HG03432 (cell line): ENCODE measurements at regions not wholly inside any gene's neighbourhood (a gene's known extent, or its start where the extent isn't known, plus 50 kb on each side); places are given as distances from the start of the nearest gene placed in this dataset.

ENCODE experiments used
- ATAC-seq: cut with Tn5 transposase; IDR thresholded peaks from one replicate; pipeline ENCODE4 v1.9.1; 2021; ENCODE audit warnings: mild to moderate bottlenecking, moderate library complexity; ENCODE audit not compliant: unreplicated experiment

DNA sequence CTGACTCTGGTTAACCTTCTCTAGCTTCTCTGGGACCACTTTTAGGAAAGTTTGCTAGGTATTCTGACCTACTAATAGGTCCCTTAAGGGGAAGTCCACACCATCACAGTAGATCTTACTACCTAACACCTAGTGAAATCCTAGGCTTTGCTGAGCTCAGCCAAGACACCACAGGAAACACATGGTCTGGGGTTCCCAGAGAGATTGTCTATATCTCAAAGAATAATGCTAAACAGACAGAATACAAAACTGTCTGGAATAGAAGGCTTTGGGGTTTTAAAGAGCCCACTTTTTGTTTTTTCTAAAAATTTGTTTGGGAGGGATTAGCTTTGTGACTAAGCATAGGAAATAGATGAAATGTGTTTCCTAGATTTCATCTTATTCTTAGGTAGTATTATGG lies 395.1 kb downstream of the ARHGEF28 start:
- no peak for ATAC-seq

- ATAC-seq, result no peak
These were observed 394.5 kb downstream of the ARHGEF28 start for GRCh38 chr5:74020503-74020902.

- ATAC-seq, result no peak
These were observed 393.9 kb downstream of the ARHGEF28 start for GRCh38 chr5:74019923-74020322.

GRCh38 chr5:74017786-74018211 lies 391.8 kb downstream of the ARHGEF28 start:
- no peak for ATAC-seq

DNA sequence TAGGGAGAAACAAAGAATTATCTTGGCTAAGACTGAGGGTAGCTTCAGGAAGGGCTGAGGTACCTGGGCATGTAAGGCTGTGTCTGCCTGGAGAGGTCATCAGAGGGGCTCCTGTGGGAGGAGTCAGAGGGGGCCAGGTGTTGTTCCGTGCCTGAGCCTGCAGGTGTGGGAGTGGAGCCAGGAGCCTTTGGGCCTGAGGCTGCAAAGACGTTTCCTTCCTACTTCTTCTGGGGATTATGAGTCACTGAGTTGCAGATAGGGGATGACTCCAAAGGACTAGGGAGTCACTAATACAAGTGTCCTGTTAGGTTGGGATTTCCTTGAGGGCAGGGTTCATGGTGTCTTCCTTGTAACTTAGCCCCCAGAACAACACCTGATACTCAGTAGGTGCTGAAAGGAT lies 391.1 kb downstream of the ARHGEF28 start:
- no peak for ATAC-seq

GRCh38 chr5:74016373-74016772 lies 390.4 kb downstream of the ARHGEF28 start:
- no peak for ATAC-seq

- no peak for ATAC-seq
These were observed 389.7 kb downstream of the ARHGEF28 start for GRCh38 chr5:74015716-74016115.

- no peak for ATAC-seq
These were observed 387.2 kb downstream of the ARHGEF28 start for GRCh38 chr5:74013222-74013621.

GRCh38 chr5:74009502-74009901 lies 383.5 kb downstream of the ARHGEF28 start:
- ATAC-seq, result no peak

DNA sequence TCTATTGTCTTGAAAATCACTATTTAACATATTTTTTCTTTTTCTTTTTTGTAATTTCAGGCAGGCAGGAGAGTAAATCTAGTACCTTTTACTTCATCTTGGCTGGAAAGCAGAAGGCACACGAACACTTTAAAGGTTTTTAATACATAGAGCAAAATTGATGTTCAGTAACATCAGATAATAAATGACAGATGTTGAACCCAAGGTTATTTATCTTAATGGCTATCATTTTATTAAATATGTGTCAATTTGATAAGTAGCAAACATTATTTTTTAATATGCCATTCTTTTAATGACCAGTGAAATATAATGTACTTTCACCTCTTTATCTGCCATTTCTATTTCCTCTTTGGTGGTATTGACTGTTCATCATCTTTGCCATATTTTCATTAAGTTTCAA lies 381.2 kb downstream of the ARHGEF28 start:
- ATAC-seq, result no peak

- ATAC-seq, result no peak
These were observed 373.3 kb downstream of the ARHGEF28 start for GRCh38 chr5:73999297-73999696.

GRCh38 chr5:73998489-73998888 lies 372.5 kb downstream of the ARHGEF28 start:
- ATAC-seq, result no peak

DNA sequence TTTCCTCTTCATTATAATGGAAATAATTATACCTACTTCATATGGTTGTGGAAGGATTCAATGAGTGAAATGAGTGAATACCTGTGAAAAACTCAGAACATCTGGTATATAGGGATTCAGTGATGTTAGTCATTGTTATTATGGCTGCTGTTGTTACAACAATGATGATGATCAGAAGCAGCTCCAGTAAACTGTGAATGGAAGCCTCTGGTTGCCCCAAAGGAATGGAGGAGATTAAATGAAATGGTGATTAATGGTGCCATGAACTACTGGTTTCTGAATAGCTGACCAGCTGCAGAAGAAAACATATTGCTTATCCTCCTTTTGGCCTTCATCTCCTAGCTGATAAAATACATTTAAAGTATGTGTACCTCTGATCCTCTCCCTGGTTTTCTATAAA lies 372.0 kb downstream of the ARHGEF28 start:
- no peak for ATAC-seq

DNA sequence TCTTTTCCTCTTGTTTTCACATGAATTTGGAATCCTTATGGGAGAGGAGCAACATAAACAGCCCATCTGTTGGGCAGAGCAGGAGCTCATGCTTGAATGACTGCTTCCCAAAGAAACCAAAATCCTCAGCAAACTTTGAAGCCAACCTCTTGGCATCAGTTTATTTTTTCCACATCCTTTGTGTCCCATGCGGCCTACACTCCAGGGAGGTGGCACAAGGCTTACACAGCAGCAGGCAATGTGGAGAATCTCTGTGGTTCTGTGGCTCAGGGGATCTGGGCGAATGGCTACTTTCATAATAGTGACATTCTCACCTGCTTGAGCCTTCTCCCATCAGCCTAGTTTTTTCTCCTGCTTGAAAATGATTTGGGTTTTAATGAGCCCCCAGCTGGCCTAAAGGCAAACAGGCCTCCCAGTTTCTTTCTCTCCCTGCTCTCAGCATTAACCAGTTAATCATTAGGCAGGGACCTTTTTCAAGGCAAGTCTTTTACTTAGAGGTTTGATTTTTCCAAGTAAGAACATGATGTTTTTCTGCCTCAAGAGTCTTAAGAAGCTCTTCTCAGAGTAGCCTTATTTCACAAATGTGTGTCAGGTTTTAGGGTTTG lies 370.3 kb downstream of the ARHGEF28 start:
- ATAC-seq, result no peak

GRCh38 chr5:73994963-73995362 lies 369.0 kb downstream of the ARHGEF28 start:
- ATAC-seq, result no peak
